ENCODE measurements at regions not wholly inside any gene's neighbourhood (a gene's known extent, or its start where the extent isn't known, plus 50 kb on each side); places are given as distances from the start of the nearest gene placed in this dataset.

- 95 to 99% (median 97%) methylated on average over 9 to 16 of the region's 16 CpGs for WGBS, 5 donors
- Histone ChIP-seq H3K27me3 (no peaks in the 10 kb centered on the region), H3K36me3 (peaks cover 9 to 72% (median 70%) of the 10 kb centered on the region in 4 donors)
Measured at GRCh38 chr15:62708470-62708869, 334.1 kb upstream of the TPM1 start.

GRCh38 chr15:62709261-62709660 lies 333.3 kb upstream of the TPM1 start:
- Histone ChIP-seq H3K4me1 (no peaks in the 10 kb centered on the region), H3K36me3 (peaks cover 9 to 67% (median 66%) of the 10 kb centered on the region in 4 donors), H3K9me3 (no peaks in the 10 kb centered on the region), H3K27me3 (no peaks in the 10 kb centered on the region), H3K4me3 (no peak overlapping the region), H3K27ac (no peak overlapping the region)
- intact Hi-C loops (cut with DNase I; ENCODE audit: low total_unique reads): no loop called here
- no peak for DNase-seq
- TF ChIP-seq CTCF (IDR thresholded peaks at IDR 0.05) (no peak), EP300 (IDR thresholded peaks at IDR 0.05) (no peak), POLR2A (IDR thresholded peaks at IDR 0.05) (no peak), POLR2AphosphoS5 (IDR thresholded peaks at IDR 0.05) (no peak)
- 86 to 99% (median 95%) methylated on average over 3 of the region's 3 CpGs for WGBS, 5 donors

More at GRCh38 chr15:62708470-62708869, 334.1 kb upstream of the TPM1 start:
- H3K4me3 ChIP-seq: no peak overlapping the region
- no peak overlapping the region for H3K27ac ChIP-seq
- no peak for DNase-seq
- TF ChIP-seq CTCF (IDR thresholded peaks at IDR 0.05) (no peak), POLR2A (IDR thresholded peaks at IDR 0.05) (no peak), POLR2AphosphoS5 (IDR thresholded peaks at IDR 0.05) (no peak), EP300 (IDR thresholded peaks at IDR 0.05) (no peak)
- intact Hi-C loops (cut with DNase I; ENCODE audit: low total_unique reads): no loop called here
- H3K9me3 ChIP-seq: no peaks in the 10 kb centered on the region
- H3K4me1 ChIP-seq: no peaks in the 10 kb centered on the region

- DNase-seq: peak in 1 of 2 donors; percentile 7
- intact Hi-C loops (cut with DNase I; ENCODE audit: low total_unique reads): no loop called here
- no peaks in the 10 kb centered on the region for H3K4me1 ChIP-seq
- peaks cover 9 to 81% (median 77%) of the 10 kb centered on the region in 4 donors for H3K36me3 ChIP-seq
- H3K27me3 ChIP-seq: no peaks in the 10 kb centered on the region
- H3K9me3 ChIP-seq: no peaks in the 10 kb centered on the region
- H3K27ac ChIP-seq: no peak overlapping the region
- TF ChIP-seq POLR2A (IDR thresholded peaks at IDR 0.05) (no peak), EP300 (IDR thresholded peaks at IDR 0.05) (no peak), POLR2AphosphoS5 (IDR thresholded peaks at IDR 0.05) (no peak), CTCF (IDR thresholded peaks at IDR 0.05) (no peak)
- WGBS, 5 donors: 89 to 94% (median 91%) methylated on average over 11 of the region's 11 CpGs
- no peak overlapping the region for H3K4me3 ChIP-seq
Measured at GRCh38 chr15:62711691-62712454, 330.7 kb upstream of the TPM1 start.

- 75 to 83% (median 75%) methylated on average over 5 of the region's 5 CpGs for WGBS, 5 donors
- DNase-seq: no peak
- H3K4me3 ChIP-seq: no peak overlapping the region
- H3K36me3 ChIP-seq: peaks cover 11 to 81% (median 78%) of the 10 kb centered on the region in 4 donors
- TF ChIP-seq POLR2A (IDR thresholded peaks at IDR 0.05): no peak
- TF ChIP-seq CTCF (IDR thresholded peaks at IDR 0.05): no peak
- TF ChIP-seq POLR2AphosphoS5 (IDR thresholded peaks at IDR 0.05): no peak
- TF ChIP-seq EP300 (IDR thresholded peaks at IDR 0.05): no peak
- no peak overlapping the region for H3K27ac ChIP-seq
- no peaks in the 10 kb centered on the region for H3K4me1 ChIP-seq
- intact Hi-C loops (cut with DNase I; ENCODE audit: low total_unique reads): no loop called here
- H3K27me3 ChIP-seq: no peaks in the 10 kb centered on the region
- no peaks in the 10 kb centered on the region for H3K9me3 ChIP-seq
Measured at GRCh38 chr15:62712455-62712839, 330.1 kb upstream of the TPM1 start.
